H1 (cell line): ENCODE measurements at regions not wholly inside any gene's neighbourhood (a gene's known extent, or its start where the extent isn't known, plus 50 kb on each side); places are given as distances from the start of the nearest gene placed in this dataset.

Source experiments
- CTCF ChIA-PET: fragments of 300-600 bp; sonication (Branson Sonifier 250); formaldehyde crosslinking; loops from one replicate; lab custom pipeline; 2021; ENCODE audit not compliant: partially characterized antibody; lab: Charles Lee
- POLR2A ChIA-PET: fragments of 300-600 bp; sonication (Branson Sonifier 250); formaldehyde crosslinking; loops from one replicate; lab custom pipeline; 2021; ENCODE audit warnings: inconsistent platforms; ENCODE audit not compliant: partially characterized antibody; lab: Charles Lee
- DNase-seq, 2 experiments: peaks; one replicate each; pipeline versions ENCODE4 v3.0.0 to v3.0.0-alpha.2; 2010 to 2022; ENCODE audit warnings: low spot score in 2 of 2, low read depth in 1 of 2, mixed read lengths in 1 of 2
- FAIRE-seq: peaks from 2 replicates; lab custom pipeline; 2011; peaks lifted over from hg19 to GRCh38; lab: Jason Lieb, UNC
- H2AFZ ChIP-seq: 2 replicates; pipeline ENCODE4 v1.8.1; 2012; ENCODE audit warnings: low read length, inconsistent platforms
- H2AK5ac ChIP-seq: 2 replicates; pipeline ENCODE4 v1.6.1; 2013; ENCODE audit warnings: low read depth, low read length
- H2BK120ac ChIP-seq: replicated peaks from 2 replicates; pipeline ENCODE3; 2013; ENCODE audit warnings: low read depth, low read length, inconsistent platforms
- H2BK12ac ChIP-seq: 2 replicates; pipeline ENCODE4 v1.6.1; 2013; ENCODE audit warnings: low read depth, low read length
- H2BK15ac ChIP-seq: 2 replicates; pipeline ENCODE4 v1.6.1; 2013; ENCODE audit warnings: low read length
- H2BK20ac ChIP-seq: 2 replicates; pipeline ENCODE4 v1.6.1; 2013; ENCODE audit warnings: low read length
- H2BK5ac ChIP-seq: 2 replicates; pipeline ENCODE4 v1.6.1; 2013; ENCODE audit warnings: low read depth, low read length
- H3K14ac ChIP-seq: 2 replicates; pipeline ENCODE4 v1.6.1; 2013; ENCODE audit warnings: inconsistent platforms; ENCODE audit not compliant: insufficient read length
- H3K18ac ChIP-seq: 2 replicates; pipeline ENCODE4 v1.6.1; 2013; ENCODE audit warnings: low read length; ENCODE audit errors: extremely low read depth
- H3K23ac ChIP-seq: 2 replicates; pipeline ENCODE4 v1.6.1; 2013; ENCODE audit warnings: inconsistent platforms; ENCODE audit not compliant: insufficient read length
- H3K23me2 ChIP-seq: 2 replicates; pipeline ENCODE4 v1.6.1; 2013; ENCODE audit warnings: low read depth, low read length
- H3K27ac ChIP-seq: 2 replicates; pipeline ENCODE4 v1.6.1; 2011; ENCODE audit warnings: low read depth, low read length, inconsistent platforms
- H3K27me3 ChIP-seq, 4 experiments: replicated peaks in 1 of 4; 1 replicate in 1 of 4; 2 replicates in 3 of 4; pipeline versions ENCODE4 v1.6.1 to v1.8.1; 2011 to 2013; ENCODE audit warnings: low read length in 3 of 4, mild to moderate bottlenecking in 3 of 4, inconsistent platforms in 2 of 4, mixed read lengths in 2 of 4, moderate library complexity in 1 of 4; ENCODE audit not compliant: control insufficient read depth in 3 of 4, insufficient read depth in 3 of 4; ENCODE audit errors: extremely low read depth in 1 of 4
- H3K36me3 ChIP-seq, 4 experiments: 2 replicates each; pipeline versions ENCODE4 v1.6.1 to v1.8.1; 2011 to 2013; ENCODE audit warnings: mild to moderate bottlenecking in 4 of 4, low read length in 3 of 4, moderate library complexity in 2 of 4, control low read depth in 1 of 4, inconsistent platforms in 1 of 4; ENCODE audit not compliant: insufficient read depth in 4 of 4, control insufficient read depth in 2 of 4
- H3K4ac ChIP-seq: replicated peaks from 2 replicates; pipeline ENCODE3; 2013; ENCODE audit warnings: low read length, low read depth, mixed read lengths, inconsistent platforms; ENCODE audit not compliant: insufficient read length
- H3K4me1 ChIP-seq, 4 experiments: replicated peaks in 1 of 4; 1 replicate in 1 of 4; 2 replicates in 3 of 4; pipeline versions ENCODE4 v1.6.1 to v1.8.1; 2011 to 2013; ENCODE audit warnings: low read length in 3 of 4, inconsistent platforms in 2 of 4, mixed read lengths in 1 of 4; ENCODE audit not compliant: insufficient read depth in 4 of 4, control insufficient read depth in 3 of 4
- H3K4me2 ChIP-seq, 2 experiments: 2 replicates each; pipeline versions ENCODE4 v1.6.1 to v1.8.1; 2011 to 2013; ENCODE audit warnings: low read depth in 2 of 2, low read length in 2 of 2, control low read depth in 1 of 2, inconsistent platforms in 1 of 2, mild to moderate bottlenecking in 1 of 2; ENCODE audit not compliant: insufficient read depth in 1 of 2
- H3K4me3 ChIP-seq, 4 experiments: fragments of 200-600, 300-600 bp in 1 of 4; sonication (generic), shearing (Covaris generic), sonication (Bioruptor Twin) in 1 of 4; 2 replicates each; pipeline versions ENCODE4 v1.5.1 to v1.8.1; 2011 to 2016; ENCODE audit warnings: low read length in 4 of 4, low read depth in 3 of 4, control low read depth in 2 of 4, inconsistent platforms in 2 of 4, mild to moderate bottlenecking in 2 of 4, mixed read lengths in 1 of 4, moderate library complexity in 1 of 4; ENCODE audit not compliant: insufficient read depth in 2 of 4; ENCODE audit errors: extremely low read depth in 1 of 4
- H3K56ac ChIP-seq: replicated peaks from 2 replicates; pipeline ENCODE3; 2013; ENCODE audit warnings: low read depth, mild to moderate bottlenecking, mixed read lengths, low read length, inconsistent platforms; ENCODE audit not compliant: insufficient read length
- H3K79me1 ChIP-seq: 2 replicates; pipeline ENCODE4 v1.6.1; 2013; ENCODE audit warnings: low read depth, low read length, control low read depth
- H3K79me2 ChIP-seq, 2 experiments: 2 replicates each; pipeline versions ENCODE4 v1.6.1 to v1.8.1; 2012 to 2013; ENCODE audit warnings: low read length in 2 of 2, mild to moderate bottlenecking in 2 of 2, inconsistent platforms in 1 of 2; ENCODE audit not compliant: insufficient read depth in 2 of 2, control insufficient read depth in 1 of 2
- H3K9ac ChIP-seq, 4 experiments: replicated peaks in 1 of 4; 1 replicate in 1 of 4; 2 replicates in 3 of 4; pipeline versions ENCODE4 v1.6.1 to v1.8.1; 2011 to 2013; ENCODE audit warnings: low read depth in 3 of 4, low read length in 3 of 4, control low read depth in 2 of 4, mild to moderate bottlenecking in 2 of 4, moderate library complexity in 2 of 4, inconsistent platforms in 1 of 4; ENCODE audit errors: extremely low read depth in 1 of 4
- H3K9me3 ChIP-seq, 2 experiments: 2 replicates each; pipeline versions ENCODE4 v1.6.1 to v1.8.1; 2012 to 2013; ENCODE audit warnings: mild to moderate bottlenecking in 2 of 2, moderate library complexity in 2 of 2, control low read depth in 1 of 2, inconsistent platforms in 1 of 2, low read depth in 1 of 2, low read length in 1 of 2, mixed read lengths in 1 of 2; ENCODE audit not compliant: insufficient read depth in 2 of 2
- H4K20me1 ChIP-seq, 2 experiments: replicated peaks in 1 of 2; 2 replicates each; pipeline versions ENCODE3 to v1.8.1; 2011 to 2013; ENCODE audit warnings: inconsistent platforms in 2 of 2, low read length in 2 of 2, mild to moderate bottlenecking in 1 of 2; ENCODE audit not compliant: insufficient read depth in 2 of 2, control insufficient read depth in 1 of 2
- H4K5ac ChIP-seq: 2 replicates; pipeline ENCODE4 v1.6.1; 2013; ENCODE audit warnings: low read length, low read depth, mixed read lengths, inconsistent platforms; ENCODE audit not compliant: insufficient read length
- H4K8ac ChIP-seq: 2 replicates; pipeline ENCODE4 v1.8.0; 2013; ENCODE audit warnings: mild to moderate bottlenecking, moderate library complexity, low read length, inconsistent platforms; ENCODE audit not compliant: insufficient read depth; ENCODE audit errors: extremely low read depth
- H4K91ac ChIP-seq: replicated peaks from 2 replicates; pipeline ENCODE3; 2013; ENCODE audit warnings: low read length, mixed read lengths, inconsistent platforms; ENCODE audit not compliant: insufficient read length
- BCL11A ChIP-seq, 2 experiments: IDR thresholded peaks; one replicate each; pipeline ENCODE4 v1.6.1; 2011; ENCODE audit warnings: low read depth in 2 of 2, low read length in 2 of 2, mild to moderate bottlenecking in 2 of 2
- CHD2 ChIP-seq: IDR thresholded peaks from 2 replicates; pipeline ENCODE4 v1.6.1; 2012; ENCODE audit warnings: low read length, improper control_type of control experiment
- CTBP2 ChIP-seq: IDR thresholded peaks from 2 replicates; pipeline ENCODE4 v1.7.0; 2011; ENCODE audit warnings: borderline replicate concordance, mild to moderate bottlenecking, moderate library complexity, mixed read lengths, low read length; ENCODE audit not compliant: insufficient read depth, insufficient read length
- FOSL1 ChIP-seq: IDR thresholded peaks from 2 replicates; pipeline ENCODE4 v1.6.1; 2011; ENCODE audit warnings: mild to moderate bottlenecking, low read depth, low read length, moderate library complexity; ENCODE audit not compliant: insufficient read depth
- GABPA ChIP-seq: IDR thresholded peaks from 2 replicates; pipeline ENCODE4 v1.6.1; 2011; ENCODE audit warnings: mild to moderate bottlenecking, low read length, moderate library complexity, borderline replicate concordance; ENCODE audit not compliant: insufficient read depth
- JUN ChIP-seq: IDR thresholded peaks from 2 replicates; pipeline ENCODE4 v1.6.1; 2011; ENCODE audit warnings: low read depth, mild to moderate bottlenecking, improper control_type of control experiment, low read length
- MAX ChIP-seq: IDR thresholded peaks from 2 replicates; pipeline ENCODE4 v1.6.1; 2012; ENCODE audit warnings: inconsistent platforms
- NANOG ChIP-seq: IDR thresholded peaks from 2 replicates; pipeline ENCODE4 v1.6.1; 2011; ENCODE audit warnings: low read length, low read depth, mild to moderate bottlenecking, inconsistent platforms; ENCODE audit not compliant: insufficient read depth, poor library complexity, severe bottlenecking
- POLR2AphosphoS5 ChIP-seq: IDR thresholded peaks from 2 replicates; pipeline ENCODE4 v1.6.1; 2011; ENCODE audit warnings: low read depth, low read length
- RXRA ChIP-seq: IDR thresholded peaks from 2 replicates; pipeline ENCODE4 v1.6.1; 2011; ENCODE audit warnings: low read depth, mild to moderate bottlenecking, low read length, moderate library complexity; ENCODE audit not compliant: insufficient read depth
- SIX5 ChIP-seq: IDR thresholded peaks from 2 replicates; pipeline ENCODE4 v1.6.1; 2011; ENCODE audit warnings: mild to moderate bottlenecking, low read depth, low read length
- SP1 ChIP-seq: IDR thresholded peaks from 2 replicates; pipeline ENCODE4 v1.6.1; 2011; ENCODE audit warnings: low read depth, low read length
- SUZ12 ChIP-seq: fragments of 200-600 bp; sonication (generic); IDR thresholded peaks from 2 replicates; pipeline ENCODE4 v1.6.1; 2012; ENCODE audit warnings: mild to moderate bottlenecking, inconsistent platforms, low read length, moderate library complexity, mixed read lengths
- TBP ChIP-seq: IDR thresholded peaks from 2 replicates; pipeline ENCODE4 v1.6.1; 2011; ENCODE audit warnings: low read depth, low read length, improper control_type of control experiment
- WGBS, 2 experiments: shearing (Covaris generic) in 1 of 2; methylation state at CpG; one replicate each; pipeline versions ENCODE4 v1.1.6 to v1.1.7; 2013 to 2015; ENCODE audit warnings: low lambda C conversion rate in 2 of 2, mixed read lengths in 2 of 2, inconsistent platforms in 1 of 2, low coverage in 1 of 2, missing lambda C conversion rate in 1 of 2; ENCODE audit not compliant: insufficient replicate concordance in 2 of 2, insufficient coverage in 1 of 2, insufficient read length in 1 of 2; ENCODE audit errors: extremely low coverage in 1 of 2, missing lambda C conversion rate in 1 of 2; 5-methylcytosine and 5-hydroxymethylcytosine counted together

DNA sequence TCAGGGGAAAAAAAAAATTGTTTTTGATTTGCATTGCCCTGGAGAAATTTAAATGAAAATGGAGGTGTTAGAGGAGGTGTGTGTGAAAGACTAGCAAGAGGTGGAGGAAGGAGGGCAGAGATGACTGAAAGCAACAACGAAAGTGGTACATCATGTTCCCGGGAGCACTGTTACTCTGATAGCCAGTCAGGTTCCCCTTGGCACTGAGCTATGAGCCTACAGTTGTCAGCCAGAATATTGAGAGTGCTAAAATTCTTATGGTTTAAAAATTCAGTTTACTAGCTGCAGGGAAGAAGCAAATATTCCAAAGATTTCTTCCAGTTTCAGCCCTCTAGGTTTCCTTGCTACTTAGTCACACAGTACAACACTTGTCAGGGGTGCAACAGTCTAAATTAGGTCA lies 366.7 kb upstream of the DLGAP1 start:
- no peaks in the 10 kb centered on the region for H4K20me1 ChIP-seq
- FAIRE-seq (no peak), DNase-seq (no peak)
- H3K79me2 ChIP-seq, result no peaks in the 10 kb centered on the region
- H3K4me2 ChIP-seq, result no peak overlapping the region
- no peak overlapping the region for H3K56ac ChIP-seq
- H3K27me3 ChIP-seq, result peaks cover 0 to 1% (median 0%) of the 10 kb centered on the region in 4 experiments; a peak in 1 of 7 replicates
- H3K4me3 ChIP-seq, result no peak overlapping the region
- H2AK5ac ChIP-seq, result no peak overlapping the region
- H3K9ac ChIP-seq, result no peak overlapping the region
- no peak overlapping the region for H3K18ac ChIP-seq
- H3K23me2 ChIP-seq, result no peaks in the 10 kb centered on the region
- no peak overlapping the region for H2BK12ac ChIP-seq
- H3K79me1 ChIP-seq, result no peaks in the 10 kb centered on the region
- no peak overlapping the region for H3K23ac ChIP-seq
- H2BK15ac ChIP-seq, result no peak overlapping the region
- H2BK5ac ChIP-seq, result no peak overlapping the region
- H3K4ac ChIP-seq, result no peak overlapping the region
- H4K8ac ChIP-seq, result no peak overlapping the region
- WGBS, 2 experiments, result 88% methylated on average over 2 of the region's 2 CpGs; no CpG with 5 or more reads in 1 of the 2 experiments
- H3K27ac ChIP-seq, result no peak overlapping the region
- no peaks in the 10 kb centered on the region; a peak in 1 of 7 replicates for H3K4me1 ChIP-seq
- no peak overlapping the region for H2BK120ac ChIP-seq
- POLR2A ChIA-PET, result no interaction called here
- no peaks in the 10 kb centered on the region for H3K36me3 ChIP-seq
- H4K91ac ChIP-seq, result no peak overlapping the region
- H3K14ac ChIP-seq, result no peak overlapping the region
- no peaks in the 10 kb centered on the region for H3K9me3 ChIP-seq
- H2AFZ ChIP-seq, result 0 out of 2 replicates have a peak overlapping the region, but pooled peaks have one; percentile 13
- CTCF ChIA-PET, result no interaction called here
- TF ChIP-seq CTBP2, result no peak
- no peak for TF ChIP-seq POLR2AphosphoS5
- no peak for TF ChIP-seq JUN
- no peak for TF ChIP-seq SUZ12
- no peak for TF ChIP-seq FOSL1
- TF ChIP-seq SP1, result no peak
- TF ChIP-seq RXRA, result no peak
- no peak for TF ChIP-seq SIX5
- TF ChIP-seq BCL11A (IDR thresholded peaks at IDR 0.05; ENCODE audit: low read depth in 2 of 2, low read length in 2 of 2), result no peak
- TF ChIP-seq GABPA, result no peak
- no peak for TF ChIP-seq CHD2
- no peak for TF ChIP-seq TBP
- TF ChIP-seq MAX, result no peak
- TF ChIP-seq NANOG, result no peak
- H2BK20ac ChIP-seq, result no peak overlapping the region
- no peak overlapping the region for H4K5ac ChIP-seq
